ENCODE measurements at regions not wholly inside any gene's neighbourhood (a gene's known extent, or its start where the extent isn't known, plus 50 kb on each side); places are given as distances from the start of the nearest gene placed in this dataset.

- no peak for DNase-seq
- intact Hi-C loops (cut with DNase I) = no loop called here
- Histone ChIP-seq H3K9me3 (no peaks in the 10 kb centered on the region), H3K4me3 (replicated peaks in 1 of 3) (no peak overlapping the region), H3K36me3 (no peaks in the 10 kb centered on the region), H3K4me1 (no peaks in the 10 kb centered on the region), H3K27me3 (no peaks in the 10 kb centered on the region), H3K27ac (no peak overlapping the region)
- 89 to 92% methylated on average over 2 of the region's 2 CpGs for WGBS, 2 donors
- no peak for TF ChIP-seq POLR2A (IDR thresholded peaks at IDR 0.05)
- no peak for TF ChIP-seq CTCF (IDR thresholded peaks at IDR 0.05)
Measured at GRCh38 chr5:167961731-167962130, 329.7 kb upstream of the WWC1 start.

GRCh38 chr5:167964529-167964928, 326.9 kb upstream of the WWC1 start:
- intact Hi-C loops (cut with DNase I) = no loop called here
- Histone ChIP-seq H3K27ac (no peak overlapping the region), H3K4me3 (replicated peaks in 1 of 3) (no peak overlapping the region), H3K4me1 (no peaks in the 10 kb centered on the region), H3K36me3 (no peaks in the 10 kb centered on the region), H3K9me3 (no peaks in the 10 kb centered on the region), H3K27me3 (no peaks in the 10 kb centered on the region)
- DNase-seq = no peak
- TF ChIP-seq CTCF (IDR thresholded peaks at IDR 0.05) (peak in 1 of 6 experiments; percentile 18), POLR2A (IDR thresholded peaks at IDR 0.05) (no peak)
- 45 to 47% methylated on average over 3 of the region's 3 CpGs for WGBS, 2 donors

GRCh38 chr5:167965710-167966109, 325.7 kb upstream of the WWC1 start:
- no peak overlapping the region for H3K4me3 ChIP-seq (replicated peaks in 1 of 3)
- no peak overlapping the region for H3K27ac ChIP-seq
- TF ChIP-seq POLR2A (IDR thresholded peaks at IDR 0.05) = no peak
- TF ChIP-seq CTCF (IDR thresholded peaks at IDR 0.05) = no peak
- no peaks in the 10 kb centered on the region for H3K36me3 ChIP-seq
- no peaks in the 10 kb centered on the region for H3K4me1 ChIP-seq
- no peaks in the 10 kb centered on the region for H3K9me3 ChIP-seq
- no peaks in the 10 kb centered on the region for H3K27me3 ChIP-seq
- intact Hi-C loops (cut with DNase I) = no loop called here
- WGBS, 2 donors = 96% methylated on average over 2 of the region's 2 CpGs
- no peak for DNase-seq

- WGBS, 2 donors = 78 to 83% methylated on average over 3 of the region's 3 CpGs
- H3K9me3 ChIP-seq = no peaks in the 10 kb centered on the region
- intact Hi-C loops (cut with DNase I) = no loop called here
- H3K27ac ChIP-seq = no peak overlapping the region
- TF ChIP-seq POLR2A (IDR thresholded peaks at IDR 0.05) = no peak
- TF ChIP-seq CTCF (IDR thresholded peaks at IDR 0.05) = no peak
- H3K4me3 ChIP-seq (replicated peaks in 1 of 3) = no peak overlapping the region
- DNase-seq = no peak
- no peaks in the 10 kb centered on the region for H3K36me3 ChIP-seq
- H3K27me3 ChIP-seq = no peaks in the 10 kb centered on the region
- H3K4me1 ChIP-seq = no peaks in the 10 kb centered on the region
Measured at GRCh38 chr5:167966979-167967378, 324.5 kb upstream of the WWC1 start.

GRCh38 chr5:167967494-167968177, 323.8 kb upstream of the WWC1 start:
- Histone ChIP-seq H3K9me3 (no peaks in the 10 kb centered on the region), H3K36me3 (no peaks in the 10 kb centered on the region), H3K4me1 (no peaks in the 10 kb centered on the region), H3K27ac (no peak overlapping the region), H3K4me3 (replicated peaks in 1 of 3) (no peak overlapping the region), H3K27me3 (no peaks in the 10 kb centered on the region)
- 51 to 70% methylated on average over 7 of the region's 7 CpGs for WGBS, 2 donors
- TF ChIP-seq POLR2A (IDR thresholded peaks at IDR 0.05) = no peak
- TF ChIP-seq CTCF (IDR thresholded peaks at IDR 0.05) = no peak
- intact Hi-C loops (cut with DNase I) = no loop called here
- no peak for DNase-seq

Data from thyroid gland (tissue), 4 donors.